ENCODE measurements at regions not wholly inside any gene's neighbourhood (a gene's known extent, or its start where the extent isn't known, plus 50 kb on each side); places are given as distances from the start of the nearest gene placed in this dataset.

- no peak for TF ChIP-seq CTCF (conservative IDR thresholded peaks at IDR 0.05 in 1 of 2, IDR thresholded peaks at IDR 0.05 in 1 of 2; ENCODE audit: low read depth in 1 of 2, low read length in 2 of 2)
- no peak for TF ChIP-seq EZH2 (IDR thresholded peaks at IDR 0.05; ENCODE audit: low read length, missing control alignments)
These were observed 408.4 kb upstream of the EEF2KMT start for GRCh38 chr16:5506021-5506420.

Data from fibroblast of lung (primary cell).